ENCODE measurements at regions not wholly inside any gene's neighbourhood (a gene's known extent, or its start where the extent isn't known, plus 50 kb on each side); places are given as distances from the start of the nearest gene placed in this dataset.

DNA sequence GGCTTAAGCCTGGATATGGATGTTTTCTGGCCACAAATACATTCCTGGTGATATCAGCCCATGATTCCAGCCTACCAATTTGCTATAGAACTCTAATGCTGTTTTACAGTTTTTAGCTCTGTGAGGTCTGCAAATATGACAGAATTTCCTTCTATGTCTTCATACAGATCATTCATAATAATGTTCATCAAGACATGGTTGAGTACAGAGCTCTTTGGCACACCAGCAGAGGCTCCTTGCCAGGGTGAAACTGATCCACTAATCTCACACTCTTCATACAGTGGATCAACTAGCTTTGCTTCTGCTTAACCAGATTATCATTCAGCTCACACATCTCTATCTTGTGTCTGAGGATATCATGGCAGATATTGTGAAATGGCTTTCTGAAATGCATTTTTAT is 672.1 kb downstream of the STK39 start:
- ATAC-seq (no peak), DNase-seq (ENCODE audit: low read depth, low spot score) (no peak)
- CTCF ChIA-PET, result interaction anchor here (0.6 kb wide), 1 partner anchor 385 kb away, joined by 3 read pairs; no protein-coding TSS in a partner anchor
- TF ChIP-seq REST (IDR thresholded peaks at IDR 0.05; ENCODE audit: insufficient read depth in 1 of 2, low read depth in 2 of 2, low read length in 1 of 2) (no peak), TCF7L2 (IDR thresholded peaks at IDR 0.05; ENCODE audit: low read depth, low read length) (no peak), POLR2AphosphoS5 (IDR thresholded peaks at IDR 0.05; ENCODE audit: low read depth, low read length) (no peak), SIN3A (IDR thresholded peaks at IDR 0.05; ENCODE audit: borderline replicate concordance, insufficient read depth, low read depth, low read length) (no peak)
- TF ChIP-seq, protein P1, sequence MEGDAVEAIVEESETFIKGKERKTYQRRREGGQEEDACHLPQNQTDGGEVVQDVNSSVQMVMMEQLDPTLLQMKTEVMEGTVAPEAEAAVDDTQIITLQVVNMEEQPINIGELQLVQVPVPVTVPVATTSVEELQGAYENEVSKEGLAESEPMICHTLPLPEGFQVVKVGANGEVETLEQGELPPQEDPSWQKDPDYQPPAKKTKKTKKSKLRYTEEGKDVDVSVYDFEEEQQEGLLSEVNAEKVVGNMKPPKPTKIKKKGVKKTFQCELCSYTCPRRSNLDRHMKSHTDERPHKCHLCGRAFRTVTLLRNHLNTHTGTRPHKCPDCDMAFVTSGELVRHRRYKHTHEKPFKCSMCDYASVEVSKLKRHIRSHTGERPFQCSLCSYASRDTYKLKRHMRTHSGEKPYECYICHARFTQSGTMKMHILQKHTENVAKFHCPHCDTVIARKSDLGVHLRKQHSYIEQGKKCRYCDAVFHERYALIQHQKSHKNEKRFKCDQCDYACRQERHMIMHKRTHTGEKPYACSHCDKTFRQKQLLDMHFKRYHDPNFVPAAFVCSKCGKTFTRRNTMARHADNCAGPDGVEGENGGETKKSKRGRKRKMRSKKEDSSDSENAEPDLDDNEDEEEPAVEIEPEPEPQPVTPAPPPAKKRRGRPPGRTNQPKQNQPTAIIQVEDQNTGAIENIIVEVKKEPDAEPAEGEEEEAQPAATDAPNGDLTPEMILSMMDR (IDR thresholded peaks at IDR 0.05), result no peak
- BruUV-seq (replicated peaks), result no TSS peak
- Histone ChIP-seq H3K36me3 (ENCODE audit: control insufficient read depth, insufficient read depth, low read length) (no peaks in the 10 kb centered on the region; the same call in 1 of the 2 replicates), H3K27me3 (ENCODE audit: control insufficient read depth, insufficient read depth, low read length) (no peaks in the 10 kb centered on the region), H3K4me1 (ENCODE audit: control insufficient read depth, insufficient read depth, low read length) (no peaks in the 10 kb centered on the region), H3K4me3 (ENCODE audit: low read depth in 2 of 2, low read length in 2 of 2) (no peak overlapping the region), H3K9me3 (ENCODE audit: control insufficient read depth, insufficient read depth, low read depth, low read length) (no peaks in the 10 kb centered on the region), H3K27ac (ENCODE audit: low read length) (no peak overlapping the region)
- POLR2A ChIA-PET, result no interaction called here
- intact Hi-C loops (cut with micrococcal nuclease; ENCODE audit: unreplicated experiment), result no loop called here
- in situ Hi-C loops (cut with HindIII; ENCODE audit: low pct_unique_long_range_greater_than_20kb, low sequenced_read_pairs), result no loop called here

DNA sequence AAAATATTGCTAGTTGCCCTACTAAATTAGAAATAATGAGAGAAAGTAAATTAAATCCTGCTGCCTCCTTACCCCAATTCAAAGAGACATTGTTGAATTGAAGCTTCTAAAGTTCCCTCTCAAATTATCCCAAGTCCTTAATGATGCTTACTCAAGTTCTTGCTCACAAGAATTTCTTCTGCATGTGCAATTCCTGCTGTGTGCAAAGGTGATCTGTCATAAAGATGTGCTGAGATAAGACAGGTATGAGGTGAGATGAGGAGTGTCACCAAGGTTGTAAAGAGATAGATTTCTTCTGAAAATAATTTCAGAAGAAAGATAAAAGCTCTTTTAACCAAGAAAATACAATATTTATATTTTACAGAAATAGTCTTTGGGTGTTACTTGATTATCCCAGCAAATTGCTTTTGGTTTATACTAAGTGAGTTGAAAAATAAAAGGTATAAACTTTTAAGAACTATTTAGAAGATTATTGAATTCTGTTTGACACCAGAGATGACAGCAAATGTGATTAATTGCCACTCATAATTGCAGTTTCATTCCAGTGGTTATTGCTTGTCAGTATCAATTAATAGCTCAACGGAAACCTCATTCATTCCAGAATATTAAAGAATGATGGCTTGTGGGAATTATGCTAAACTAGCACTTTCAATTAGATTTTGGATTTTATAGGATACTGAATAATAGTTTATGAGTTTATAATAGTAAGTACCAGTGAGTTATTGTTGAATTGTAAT is 674.3 kb downstream of the STK39 start:
- TF ChIP-seq POLR2AphosphoS5 (IDR thresholded peaks at IDR 0.05; ENCODE audit: low read depth, low read length), result no peak
- TF ChIP-seq REST (IDR thresholded peaks at IDR 0.05; ENCODE audit: insufficient read depth in 1 of 2, low read depth in 2 of 2, low read length in 1 of 2), result no peak
- TF ChIP-seq, protein P1 (IDR thresholded peaks at IDR 0.05), result no peak
- TF ChIP-seq TCF7L2 (IDR thresholded peaks at IDR 0.05; ENCODE audit: low read depth, low read length), result no peak
- TF ChIP-seq SIN3A (IDR thresholded peaks at IDR 0.05; ENCODE audit: borderline replicate concordance, insufficient read depth, low read depth, low read length), result no peak
- CTCF ChIA-PET, result no interaction called here
- in situ Hi-C loops (cut with HindIII; ENCODE audit: low pct_unique_long_range_greater_than_20kb, low sequenced_read_pairs), result no loop called here
- Histone ChIP-seq H3K9me3 (ENCODE audit: control insufficient read depth, insufficient read depth, low read depth, low read length) (no peaks in the 10 kb centered on the region), H3K4me1 (ENCODE audit: control insufficient read depth, insufficient read depth, low read length) (no peaks in the 10 kb centered on the region), H3K27ac (ENCODE audit: low read length) (no peak overlapping the region), H3K36me3 (ENCODE audit: control insufficient read depth, insufficient read depth, low read length) (no peaks in the 10 kb centered on the region; the same call in 1 of the 2 replicates), H3K27me3 (ENCODE audit: control insufficient read depth, insufficient read depth, low read length) (no peaks in the 10 kb centered on the region), H3K4me3 (ENCODE audit: low read depth in 2 of 2, low read length in 2 of 2) (no peak overlapping the region)
- no peak for ATAC-seq
- DNase-seq (ENCODE audit: low read depth, low spot score), result no peak
- POLR2A ChIA-PET, result no interaction called here
- intact Hi-C loops (cut with micrococcal nuclease; ENCODE audit: unreplicated experiment), result no loop called here
- no TSS peak for BruUV-seq (replicated peaks)
